Cardiac muscle cell (in vitro differentiated cells and primary cell): ENCODE measurements at regions not wholly inside any gene's neighbourhood (a gene's known extent, or its start where the extent isn't known, plus 50 kb on each side); places are given as distances from the start of the nearest gene placed in this dataset.

Source experiments
- DNase-seq, 2 donors: peaks; one replicate each; pipeline versions ENCODE4 v3.0.0 to v3.0.0-alpha.2; 2010 to 2017; ENCODE audit warnings: low read depth in 1 of 2, low spot score in 1 of 2
- H3K27ac ChIP-seq: fragments of 200-600 bp; sonication (generic); 2 replicates; pipeline ENCODE4 v1.5.1; 2016
- H3K27me3 ChIP-seq: fragments of 200-600 bp; sonication (generic); 2 replicates; pipeline ENCODE4 v1.6.0; 2016; ENCODE audit warnings: control low read depth
- H3K36me3 ChIP-seq: fragments of 200-600 bp; sonication (generic); 2 replicates; pipeline ENCODE4 v1.5.1; 2016; ENCODE audit warnings: control low read depth
- H3K4me1 ChIP-seq: fragments of 200-600 bp; sonication (generic); 2 replicates; pipeline ENCODE4 v1.8.1; 2017; ENCODE audit warnings: low read depth, mild to moderate bottlenecking, mixed run types
- H3K4me3 ChIP-seq: fragments of 200-600 bp; sonication (generic); 2 replicates; pipeline ENCODE4 v1.5.1; 2016; ENCODE audit warnings: mild to moderate bottlenecking
- H3K9me3 ChIP-seq: fragments of 200-600 bp; sonication (generic); 2 replicates; pipeline ENCODE4 v1.5.1; 2017; ENCODE audit warnings: low read depth, mild to moderate bottlenecking, control low read depth
- TF ChIP-seq, protein P1 (sequence below): IDR thresholded peaks from 2 replicates; pipeline ENCODE4 v1.5.1; 2012; ENCODE audit warnings: low read depth, mild to moderate bottlenecking, low read length

DNA sequence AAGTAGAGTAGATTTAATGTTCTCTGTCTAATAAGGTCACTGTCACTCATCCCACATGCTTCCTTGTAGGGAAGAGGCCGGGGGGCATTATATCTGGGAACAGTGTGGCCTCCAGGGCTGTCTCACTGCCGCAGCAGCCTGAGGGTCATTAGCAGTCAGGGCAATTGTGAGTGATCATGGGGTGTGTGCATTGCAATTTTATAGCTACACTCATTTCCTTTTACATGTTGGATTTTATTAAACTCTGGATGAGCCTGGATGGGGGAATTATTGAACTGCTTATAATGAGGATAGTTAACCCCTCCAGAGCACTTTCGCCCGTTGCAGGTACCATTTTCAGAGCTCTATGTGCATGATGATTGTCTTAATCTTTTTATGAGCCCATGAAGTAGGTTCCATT is 60.9 kb upstream of the DISP3 start:
- Histone ChIP-seq H3K4me3 (no peak overlapping the region), H3K4me1 (no peaks in the 10 kb centered on the region), H3K27me3 (no peaks in the 10 kb centered on the region), H3K9me3 (no peaks in the 10 kb centered on the region), H3K27ac (no peak overlapping the region), H3K36me3 (no peaks in the 10 kb centered on the region)
- DNase-seq: no peak
- TF ChIP-seq, protein P1, sequence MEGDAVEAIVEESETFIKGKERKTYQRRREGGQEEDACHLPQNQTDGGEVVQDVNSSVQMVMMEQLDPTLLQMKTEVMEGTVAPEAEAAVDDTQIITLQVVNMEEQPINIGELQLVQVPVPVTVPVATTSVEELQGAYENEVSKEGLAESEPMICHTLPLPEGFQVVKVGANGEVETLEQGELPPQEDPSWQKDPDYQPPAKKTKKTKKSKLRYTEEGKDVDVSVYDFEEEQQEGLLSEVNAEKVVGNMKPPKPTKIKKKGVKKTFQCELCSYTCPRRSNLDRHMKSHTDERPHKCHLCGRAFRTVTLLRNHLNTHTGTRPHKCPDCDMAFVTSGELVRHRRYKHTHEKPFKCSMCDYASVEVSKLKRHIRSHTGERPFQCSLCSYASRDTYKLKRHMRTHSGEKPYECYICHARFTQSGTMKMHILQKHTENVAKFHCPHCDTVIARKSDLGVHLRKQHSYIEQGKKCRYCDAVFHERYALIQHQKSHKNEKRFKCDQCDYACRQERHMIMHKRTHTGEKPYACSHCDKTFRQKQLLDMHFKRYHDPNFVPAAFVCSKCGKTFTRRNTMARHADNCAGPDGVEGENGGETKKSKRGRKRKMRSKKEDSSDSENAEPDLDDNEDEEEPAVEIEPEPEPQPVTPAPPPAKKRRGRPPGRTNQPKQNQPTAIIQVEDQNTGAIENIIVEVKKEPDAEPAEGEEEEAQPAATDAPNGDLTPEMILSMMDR: no peak

DNA sequence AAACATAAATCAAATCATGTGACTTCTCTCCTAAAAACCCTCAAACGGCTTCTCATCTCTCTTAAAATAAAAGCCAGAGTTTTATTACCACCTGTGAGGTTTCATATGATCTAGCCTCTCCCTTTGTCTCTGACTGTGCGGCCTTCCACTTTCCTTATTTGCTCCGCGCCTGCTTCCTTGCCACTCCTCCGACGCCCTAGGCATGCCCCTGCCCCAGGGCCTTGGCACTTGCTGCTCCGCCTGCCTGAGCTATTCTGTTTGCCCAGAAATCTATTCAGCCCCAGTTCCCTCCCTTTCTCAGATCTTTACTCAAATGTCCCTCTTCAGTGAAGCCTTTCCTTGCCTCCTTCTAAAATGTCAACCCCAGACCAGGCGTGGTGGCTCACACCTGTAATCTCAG is 57.5 kb upstream of the DISP3 start:
- TF ChIP-seq, protein P1: no peak
- DNase-seq: no peak
- Histone ChIP-seq H3K4me3 (no peak overlapping the region), H3K27me3 (no peaks in the 10 kb centered on the region), H3K27ac (no peak overlapping the region), H3K9me3 (no peaks in the 10 kb centered on the region), H3K36me3 (no peaks in the 10 kb centered on the region), H3K4me1 (no peaks in the 10 kb centered on the region)

DNA sequence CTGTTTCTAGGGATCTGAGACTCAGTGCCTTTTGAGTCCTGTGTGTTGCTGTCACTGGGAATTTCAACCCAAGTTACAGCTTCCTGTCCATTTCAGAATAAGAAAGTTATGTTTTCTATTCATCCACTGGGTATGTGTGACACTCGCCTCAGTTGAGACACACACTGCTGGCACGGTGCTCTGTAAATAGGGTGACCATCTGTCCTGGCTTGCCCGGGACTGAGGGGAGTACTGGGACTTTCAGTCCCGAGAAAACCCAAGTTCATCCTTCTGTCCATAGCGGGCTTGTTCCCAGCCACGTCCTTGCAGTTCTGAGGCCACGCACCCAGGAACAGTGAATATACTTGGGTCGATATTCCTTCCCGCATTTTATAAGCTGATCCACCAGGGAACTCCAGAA is 56.3 kb upstream of the DISP3 start:
- Histone ChIP-seq H3K36me3 (no peaks in the 10 kb centered on the region), H3K27me3 (no peaks in the 10 kb centered on the region), H3K27ac (no peak overlapping the region), H3K4me1 (no peaks in the 10 kb centered on the region), H3K4me3 (no peak overlapping the region), H3K9me3 (no peaks in the 10 kb centered on the region)
- TF ChIP-seq, protein P1: no peak
- DNase-seq: no peak

DNA sequence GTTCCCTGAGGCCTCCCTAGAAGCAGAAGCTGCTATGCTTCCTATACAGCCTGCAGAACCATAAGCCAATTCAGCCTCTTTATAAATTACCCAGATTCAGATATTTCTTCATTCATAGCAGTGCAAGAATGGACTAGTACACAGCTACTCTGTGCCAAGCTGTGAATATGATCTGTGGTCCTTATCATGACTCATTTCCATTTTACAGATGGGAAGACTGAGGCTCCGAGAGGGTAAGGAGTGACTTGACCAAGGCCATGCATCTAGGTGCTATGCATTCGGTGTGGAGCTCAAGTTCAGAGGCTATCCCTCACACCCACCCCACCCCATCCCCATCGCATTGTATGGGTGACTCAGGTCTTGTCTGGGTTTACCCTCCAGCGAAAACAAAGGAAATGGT is 52.3 kb upstream of the DISP3 start:
- TF ChIP-seq, protein P1: no peak
- no peaks in the 10 kb centered on the region for H3K4me1 ChIP-seq
- H3K27me3 ChIP-seq: no peaks in the 10 kb centered on the region
- no peak overlapping the region for H3K4me3 ChIP-seq
- no peaks in the 10 kb centered on the region for H3K36me3 ChIP-seq
- no peak for DNase-seq
- no peak overlapping the region for H3K27ac ChIP-seq
- H3K9me3 ChIP-seq: no peaks in the 10 kb centered on the region

DNA sequence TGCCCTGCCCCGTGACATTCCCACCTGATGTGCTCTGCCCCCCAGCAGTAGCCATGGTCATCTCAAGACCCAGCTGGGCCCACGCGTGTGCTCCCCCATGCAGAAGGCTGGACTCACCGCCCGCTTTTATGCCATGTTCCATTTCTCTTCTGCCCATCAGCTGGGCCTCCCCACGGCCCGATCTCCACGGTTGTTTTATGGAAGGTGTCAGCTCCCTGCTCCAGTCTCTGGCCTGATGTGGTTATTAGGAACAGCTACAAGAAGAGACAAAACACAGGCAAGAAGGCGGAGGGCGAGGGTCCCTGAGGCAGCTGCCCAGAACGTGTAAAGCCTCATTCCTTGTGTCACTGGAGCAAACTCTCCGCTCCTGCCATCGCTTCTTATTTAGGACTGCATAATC is 50.2 kb upstream of the DISP3 start:
- Histone ChIP-seq H3K4me3 (no peak overlapping the region), H3K36me3 (no peaks in the 10 kb centered on the region), H3K27ac (no peak overlapping the region), H3K9me3 (no peaks in the 10 kb centered on the region), H3K4me1 (no peaks in the 10 kb centered on the region), H3K27me3 (no peaks in the 10 kb centered on the region)
- DNase-seq: no peak
- TF ChIP-seq, protein P1: no peak
